DND-41 (cell line): ENCODE measurements at regions not wholly inside any gene's neighbourhood (a gene's known extent, or its start where the extent isn't known, plus 50 kb on each side); places are given as distances from the start of the nearest gene placed in this dataset.

Source experiments
- CTCF ChIP-seq: IDR thresholded peaks from 2 replicates; pipeline ENCODE4 v1.5.1; 2012; ENCODE audit warnings: borderline replicate concordance, low read length, moderate library complexity, mild to moderate bottlenecking; ENCODE audit not compliant: poor library complexity, severe bottlenecking; ENCODE audit errors: extremely low read depth
- EZH2 ChIP-seq: IDR thresholded peaks from 3 replicates; pipeline ENCODE4 v1.6.1; 2012; ENCODE audit warnings: borderline replicate concordance, low read depth, mild to moderate bottlenecking, moderate library complexity, low read length, inconsistent platforms; ENCODE audit not compliant: severe bottlenecking

DNA sequence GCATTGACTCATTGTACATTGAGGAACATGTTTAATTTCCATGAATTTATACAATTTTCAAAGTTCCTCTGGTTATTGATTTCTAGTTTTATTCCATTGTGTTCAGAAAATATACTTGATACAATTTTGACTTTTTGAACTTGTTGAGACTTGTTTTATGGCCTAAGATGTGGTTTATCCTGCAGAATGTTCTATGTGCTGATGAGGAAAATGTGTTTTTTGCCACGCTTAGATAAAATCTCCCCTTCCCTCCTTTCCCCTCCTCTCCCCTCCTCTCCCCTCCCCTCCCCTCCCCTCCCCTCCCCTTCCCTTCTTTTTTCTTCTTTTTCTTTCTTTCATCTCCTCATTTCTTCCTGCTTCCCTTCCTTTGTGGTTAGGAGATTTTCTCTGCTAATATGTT is 470.8 kb upstream of the MAP3K7 start:
- TF ChIP-seq CTCF (no peak), EZH2 (no peak)
